Mammary epithelial cell (primary cell): ENCODE measurements at regions not wholly inside any gene's neighbourhood (a gene's known extent, or its start where the extent isn't known, plus 50 kb on each side); places are given as distances from the start of the nearest gene placed in this dataset.

Source experiments
- EZH2 ChIP-seq: IDR thresholded peaks from 2 replicates; pipeline ENCODE4 v1.6.1; 2012; ENCODE audit warnings: low read length, inconsistent platforms, borderline replicate concordance
- TF ChIP-seq, protein P1 (sequence below), 2 donors: IDR thresholded peaks in 1 of 2; conservative IDR thresholded peaks in 1 of 2; 2 replicates each; pipeline ENCODE4 v1.5.1; 2011 to 2012; ENCODE audit warnings: inconsistent platforms in 2 of 2, low read length in 2 of 2, mild to moderate bottlenecking in 2 of 2, control low read depth in 1 of 2, low read depth in 1 of 2; ENCODE audit not compliant: insufficient read depth in 1 of 2; ENCODE audit errors: extremely low read depth in 1 of 2

DNA sequence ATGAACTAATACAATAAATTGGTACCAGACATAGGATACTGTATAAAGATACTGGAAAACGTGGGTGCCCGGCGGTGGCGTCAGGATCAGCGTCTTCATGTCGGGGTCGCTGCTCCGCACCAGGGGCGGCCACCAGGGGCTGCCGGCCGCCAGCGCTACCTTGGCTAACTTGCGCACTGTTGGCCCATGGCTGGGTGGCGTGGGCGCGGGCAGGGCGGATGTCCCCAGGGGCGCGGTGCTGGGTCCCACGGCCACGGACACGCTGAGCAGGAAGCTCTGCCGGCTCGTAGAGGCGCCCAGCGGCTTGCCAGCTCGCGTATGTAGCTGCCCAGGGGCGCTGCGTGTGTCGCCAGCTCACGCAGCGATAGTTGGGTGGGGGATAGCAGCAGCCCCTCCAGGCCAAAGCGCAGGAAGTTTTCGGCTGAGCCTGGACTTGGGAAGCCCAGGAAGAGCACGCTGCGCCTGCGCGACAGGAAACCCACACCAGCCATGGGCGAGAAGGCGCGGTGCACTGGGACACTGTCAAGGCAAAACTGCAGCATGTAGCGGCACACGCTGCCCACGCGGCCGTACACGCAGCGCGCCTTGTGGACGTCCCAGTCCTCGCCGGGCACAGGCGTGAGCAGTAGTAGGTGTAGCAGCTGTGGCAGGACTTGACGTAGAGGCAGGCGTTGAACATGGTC is 299.9 kb downstream of the CCDC74A start:
- TF ChIP-seq, protein P1, sequence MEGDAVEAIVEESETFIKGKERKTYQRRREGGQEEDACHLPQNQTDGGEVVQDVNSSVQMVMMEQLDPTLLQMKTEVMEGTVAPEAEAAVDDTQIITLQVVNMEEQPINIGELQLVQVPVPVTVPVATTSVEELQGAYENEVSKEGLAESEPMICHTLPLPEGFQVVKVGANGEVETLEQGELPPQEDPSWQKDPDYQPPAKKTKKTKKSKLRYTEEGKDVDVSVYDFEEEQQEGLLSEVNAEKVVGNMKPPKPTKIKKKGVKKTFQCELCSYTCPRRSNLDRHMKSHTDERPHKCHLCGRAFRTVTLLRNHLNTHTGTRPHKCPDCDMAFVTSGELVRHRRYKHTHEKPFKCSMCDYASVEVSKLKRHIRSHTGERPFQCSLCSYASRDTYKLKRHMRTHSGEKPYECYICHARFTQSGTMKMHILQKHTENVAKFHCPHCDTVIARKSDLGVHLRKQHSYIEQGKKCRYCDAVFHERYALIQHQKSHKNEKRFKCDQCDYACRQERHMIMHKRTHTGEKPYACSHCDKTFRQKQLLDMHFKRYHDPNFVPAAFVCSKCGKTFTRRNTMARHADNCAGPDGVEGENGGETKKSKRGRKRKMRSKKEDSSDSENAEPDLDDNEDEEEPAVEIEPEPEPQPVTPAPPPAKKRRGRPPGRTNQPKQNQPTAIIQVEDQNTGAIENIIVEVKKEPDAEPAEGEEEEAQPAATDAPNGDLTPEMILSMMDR (conservative IDR thresholded peaks at IDR 0.05 in 1 of 2, IDR thresholded peaks at IDR 0.05 in 1 of 2; ENCODE audit: extremely low read depth in 1 of 2, insufficient read depth in 1 of 2, low read depth in 1 of 2, low read length in 2 of 2), result no peak
- no peak for TF ChIP-seq EZH2
